ENCODE measurements at regions not wholly inside any gene's neighbourhood (a gene's known extent, or its start where the extent isn't known, plus 50 kb on each side); places are given as distances from the start of the nearest gene placed in this dataset.

DNA sequence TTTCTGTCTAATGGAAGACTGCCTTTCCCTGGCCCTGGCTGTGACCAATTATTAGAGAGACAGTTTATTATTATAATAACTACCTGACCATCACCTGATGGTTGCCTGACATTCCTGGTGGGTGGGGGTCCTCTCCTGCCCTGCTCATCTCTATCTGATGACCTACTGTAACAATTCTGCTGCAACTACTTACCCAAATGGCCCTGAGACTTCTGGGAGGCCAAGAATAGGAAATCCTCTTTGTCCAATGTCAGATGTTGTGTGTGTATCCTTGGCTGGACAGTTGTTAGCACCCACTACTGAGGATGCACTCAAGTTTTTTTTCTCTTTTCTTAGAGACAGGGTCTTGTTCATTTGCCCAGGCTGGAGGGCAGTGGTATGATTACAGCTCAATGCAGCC is 110.3 kb downstream of the DDX1 start:
- no peak for DNase-seq

GRCh38 chr2:15702452-15702851 is 110.8 kb downstream of the DDX1 start:
- DNase-seq: no peak

- DNase-seq: no peak
Measured at GRCh38 chr2:15703365-15703869, 111.7 kb downstream of the DDX1 start.

GRCh38 chr2:15704086-15704787 is 112.6 kb downstream of the DDX1 start:
- no peak for DNase-seq

- no peak for DNase-seq
Measured at GRCh38 chr2:15704788-15705115, 113.1 kb downstream of the DDX1 start.

DNA sequence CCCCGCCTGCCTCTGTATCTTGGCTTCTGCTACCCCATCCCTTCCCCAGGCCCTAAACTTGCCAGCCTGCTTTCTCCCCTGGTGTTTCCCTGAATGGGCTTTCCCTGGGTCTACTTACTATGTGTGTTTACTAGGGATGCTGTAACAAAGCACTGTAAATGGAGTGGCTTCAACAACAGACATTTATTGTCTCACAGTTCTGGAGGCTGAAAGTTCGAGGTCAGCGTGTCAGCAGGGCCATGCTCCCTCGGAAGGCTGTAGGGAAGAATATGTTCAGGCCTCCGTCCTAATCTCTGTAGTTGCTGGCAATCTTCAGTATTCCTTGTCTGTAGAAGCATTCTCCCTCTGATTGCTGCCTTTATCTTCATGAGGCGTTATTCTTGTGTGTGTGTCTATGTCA is 113.6 kb downstream of the DDX1 start:
- no peak for DNase-seq

DNA sequence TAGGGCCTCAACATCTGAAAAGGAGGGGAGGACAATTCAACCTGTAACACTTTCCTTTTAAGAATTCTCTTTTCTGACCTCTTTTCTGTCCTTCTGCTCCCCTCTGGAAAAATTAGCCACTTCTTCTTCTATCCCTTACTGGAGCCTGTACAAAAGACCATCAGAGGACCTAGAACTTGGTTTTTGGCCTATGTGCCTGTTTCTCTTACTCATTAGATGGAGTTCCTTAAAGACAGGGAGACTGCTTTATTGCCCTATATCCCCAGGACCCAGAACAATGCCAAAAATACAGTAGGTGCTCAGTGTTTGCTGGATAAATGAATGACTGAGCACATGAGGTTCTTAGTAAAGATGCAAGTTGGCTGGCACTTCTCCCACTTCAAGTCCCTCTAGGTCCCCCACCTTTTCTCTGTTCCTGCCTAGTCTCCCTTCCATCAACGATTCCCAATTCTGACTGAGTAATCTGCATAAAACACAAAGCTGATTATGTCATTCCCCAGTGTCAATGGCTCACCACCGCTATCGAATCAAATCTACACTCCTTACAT is 114.2 kb downstream of the DDX1 start:
- DNase-seq: no peak

DNA sequence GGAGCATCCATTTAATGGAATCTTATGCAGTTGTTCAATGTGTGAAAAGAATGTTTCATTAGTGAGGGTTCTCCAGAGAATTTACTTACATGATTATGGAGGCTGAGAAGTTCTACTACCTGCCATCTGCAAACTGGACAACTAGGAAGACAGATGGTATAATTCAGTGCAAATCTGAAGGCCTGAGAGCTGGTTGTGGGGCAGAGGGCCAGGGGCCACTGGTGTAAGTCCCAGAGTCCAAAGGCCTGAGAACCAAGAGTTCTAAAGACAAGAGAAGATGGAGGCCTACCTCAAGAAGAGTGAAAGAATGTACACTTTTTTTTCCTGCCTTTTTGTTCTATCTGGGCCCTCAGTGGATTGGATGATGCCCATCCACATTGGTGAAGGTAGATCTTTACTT is 114.8 kb downstream of the DDX1 start:
- no peak for DNase-seq

- DNase-seq: no peak
Measured at GRCh38 chr2:15706986-15707632, 115.4 kb downstream of the DDX1 start.

- no peak for DNase-seq
Measured at GRCh38 chr2:15708161-15708560, 116.5 kb downstream of the DDX1 start.

DNA sequence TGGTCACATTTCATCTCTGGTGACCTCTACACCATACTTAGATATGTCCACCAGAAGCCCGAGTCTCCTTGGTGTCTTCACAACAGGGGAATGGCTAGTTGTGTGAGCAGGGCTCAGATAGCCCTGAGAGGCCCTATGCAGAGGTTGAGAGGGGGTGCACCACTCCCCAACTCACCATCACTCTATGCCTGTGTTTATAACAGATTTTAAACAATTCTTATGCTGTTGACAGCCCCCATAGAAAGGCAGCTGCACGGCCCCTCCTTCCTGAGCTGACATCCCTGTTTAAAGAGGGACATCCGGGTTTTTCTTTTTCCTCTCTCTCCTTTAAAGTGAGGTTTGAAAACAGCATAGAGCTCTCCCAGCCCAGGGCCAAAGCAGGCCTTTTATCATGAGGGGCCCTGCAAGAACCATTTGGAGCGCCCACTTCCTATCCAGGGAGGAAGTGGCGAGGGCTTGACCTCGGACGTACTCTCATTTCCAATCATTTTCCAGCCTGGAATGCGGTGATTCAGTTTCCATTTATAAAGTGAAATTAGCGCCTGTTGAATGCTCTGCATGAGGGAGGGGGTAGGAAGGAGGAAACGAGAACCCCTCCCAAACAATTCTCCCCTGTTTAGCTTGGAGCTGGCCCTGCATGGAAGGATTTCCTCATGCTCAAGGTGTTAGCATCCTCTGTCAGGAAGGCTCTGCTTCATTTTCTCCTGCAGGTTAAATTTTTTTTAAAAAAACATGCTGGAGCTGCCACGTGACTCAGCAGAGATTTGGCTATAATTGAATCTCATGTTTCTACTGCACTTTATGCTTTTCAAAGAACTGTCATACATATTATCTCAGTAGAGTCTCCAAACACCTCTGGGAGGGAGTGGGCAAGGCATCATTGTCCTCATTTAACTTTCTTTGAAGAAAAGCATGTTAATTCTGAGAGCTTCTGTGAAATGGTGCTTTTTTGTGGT is 117.5 kb downstream of the DDX1 start:
- no peak for DNase-seq

GRCh38 chr2:15711126-15711860 is 119.6 kb downstream of the DDX1 start:
- DNase-seq: no peak

GRCh38 chr2:15712551-15713342 is 121.1 kb downstream of the DDX1 start:
- DNase-seq: no peak

GRCh38 chr2:15713475-15713874 is 121.8 kb downstream of the DDX1 start:
- no peak for DNase-seq

DNA sequence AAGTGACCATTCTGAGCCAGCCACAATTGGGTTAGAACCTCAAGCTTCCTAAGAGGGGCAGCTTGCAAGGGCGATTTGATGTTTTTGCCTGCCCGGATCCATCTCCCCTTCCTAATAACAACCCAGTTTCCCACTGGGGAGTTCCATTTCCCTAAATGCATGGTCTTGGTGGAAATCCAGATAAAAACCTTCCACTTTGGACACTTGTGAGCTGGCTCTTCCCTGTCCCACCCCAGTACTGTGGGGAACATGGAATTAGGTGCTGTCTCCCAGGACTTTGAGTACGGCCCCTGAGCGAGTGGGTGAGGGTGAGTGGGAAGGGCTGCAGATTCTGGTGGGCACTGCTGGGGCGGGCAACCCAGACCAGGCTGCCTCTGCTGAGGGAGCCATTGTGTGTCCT is 122.3 kb downstream of the DDX1 start:
- no peak for DNase-seq

DNA sequence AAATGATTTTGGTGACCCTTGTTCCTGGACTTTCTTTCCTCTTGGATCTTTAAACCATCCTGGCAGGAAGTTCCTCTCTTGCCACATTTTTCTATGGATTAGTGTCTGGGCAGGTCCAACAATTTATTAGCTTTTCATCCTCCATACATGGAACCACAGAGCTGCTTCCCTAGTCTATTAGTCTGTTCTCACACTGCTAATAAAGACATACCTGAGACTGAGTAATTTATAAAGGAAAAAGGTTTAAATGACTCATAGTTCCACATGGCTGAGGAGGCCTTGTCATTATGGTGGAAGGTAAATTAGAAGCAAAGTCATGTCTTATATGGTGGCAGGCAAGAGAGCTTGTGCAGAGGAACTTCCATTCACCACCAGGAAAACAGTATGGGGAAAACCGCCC is 122.9 kb downstream of the DDX1 start:
- DNase-seq: no peak

DNA sequence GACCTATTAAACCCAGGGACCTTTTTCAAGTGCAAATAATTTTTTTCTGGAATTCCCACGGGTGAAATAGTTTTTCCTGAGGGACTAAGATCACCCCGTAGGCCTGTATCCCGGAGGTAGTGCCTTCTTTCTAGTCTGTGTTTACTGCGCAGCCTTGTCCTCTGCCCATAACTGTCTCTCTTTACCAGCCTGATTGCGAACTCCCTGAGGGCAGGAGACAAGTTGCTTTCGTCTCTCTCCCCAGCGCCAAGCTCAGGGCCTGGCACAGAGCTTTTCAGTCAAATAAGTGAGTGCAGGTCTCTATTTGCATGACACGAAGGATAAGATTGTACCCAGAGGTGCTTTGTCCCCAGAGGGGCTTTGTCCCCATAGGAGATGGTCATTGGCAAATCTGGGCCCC is 123.9 kb downstream of the DDX1 start:
- DNase-seq: no peak

GRCh38 chr2:15718103-15718943 is 126.7 kb downstream of the DDX1 start:
- no peak for DNase-seq

- DNase-seq: no peak
Measured at GRCh38 chr2:15718944-15719323, 127.3 kb downstream of the DDX1 start.

DNA sequence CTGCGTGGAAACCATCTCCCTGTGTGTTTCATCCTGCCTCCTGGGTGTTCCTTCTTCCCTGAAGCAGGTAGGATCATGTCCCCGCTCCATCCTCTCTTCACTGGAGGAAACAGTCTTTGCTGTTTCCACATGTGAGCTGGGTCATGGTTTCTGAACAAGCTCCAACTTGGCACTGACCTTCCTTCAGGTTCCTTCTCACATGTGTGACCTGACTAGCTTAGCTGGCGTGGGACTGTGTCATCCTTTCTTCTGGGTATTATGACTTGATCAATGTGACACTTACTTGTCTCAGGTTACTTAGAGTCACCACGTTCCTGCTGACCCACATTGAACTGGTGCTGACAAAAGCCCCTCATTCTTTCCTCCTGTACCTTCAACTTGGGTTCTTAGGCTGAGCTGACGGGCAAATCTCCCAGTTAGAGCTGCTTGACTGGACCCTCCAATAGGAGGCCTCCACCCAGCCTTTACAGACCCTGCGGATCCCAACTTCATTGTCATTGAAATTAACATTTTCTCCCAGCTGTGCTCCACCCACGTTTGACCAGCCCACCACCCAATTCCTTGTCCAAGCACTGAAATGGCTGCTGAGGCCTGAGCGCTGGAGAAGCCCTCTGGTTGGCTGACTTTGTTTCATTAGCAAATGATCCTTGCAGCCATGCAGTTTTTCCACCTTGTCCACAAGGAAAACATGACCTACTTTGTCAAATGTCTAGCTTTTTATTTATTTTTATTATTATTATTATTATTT is 128.1 kb downstream of the DDX1 start:
- DNase-seq: no peak

All from fibroblast of skin of back (primary cell).